ENCODE measurements at regions not wholly inside any gene's neighbourhood (a gene's known extent, or its start where the extent isn't known, plus 50 kb on each side); places are given as distances from the start of the nearest gene placed in this dataset.

DNA sequence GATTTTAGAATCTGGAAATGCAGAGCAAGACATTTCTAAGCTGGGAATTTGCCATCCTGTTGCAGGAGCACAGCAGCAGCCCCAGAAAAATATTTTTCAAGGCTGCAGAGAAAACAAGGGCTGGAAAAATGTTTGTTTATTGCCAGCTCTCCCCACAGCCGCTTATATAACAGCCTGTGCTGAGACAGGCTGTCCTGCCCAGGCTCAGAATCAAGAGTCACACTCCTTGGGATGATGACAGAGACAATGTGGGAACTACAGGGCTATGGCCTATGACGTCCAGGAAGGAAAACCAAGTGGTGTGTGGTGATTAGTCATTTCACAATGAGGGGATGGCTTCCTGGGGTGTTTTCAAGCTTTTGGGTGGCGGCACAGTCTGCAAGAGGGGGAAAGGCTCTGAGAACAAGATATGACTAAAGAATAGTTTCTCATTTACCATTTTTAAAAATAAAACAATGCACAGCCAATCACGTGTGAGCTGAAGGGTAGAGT is 136.3 kb upstream of the SERP2 start:
- H3K4me3 ChIP-seq (ENCODE audit: low read depth in 1 of 3, low read length in 3 of 3): no peak overlapping the region
- DNase-seq (peak in 1 of 2 donors; percentile 37), FAIRE-seq (no peak)
- no peaks in the 10 kb centered on the region for H3K36me3 ChIP-seq (ENCODE audit: control insufficient read depth in 3 of 3, insufficient read depth in 2 of 3, low read depth in 1 of 3, low read length in 3 of 3)
- WGBS, 3 donors: 34 to 78% (median 60%) methylated on average over 4 of the region's 4 CpGs
- H3K4me1 ChIP-seq (ENCODE audit: control insufficient read depth in 3 of 3, insufficient read depth in 2 of 3, low read depth in 1 of 3, low read length in 2 of 3): peaks cover 0 to 8% (median 2%) of the 10 kb centered on the region in 3 donors
- H3K27ac ChIP-seq (ENCODE audit: low read depth in 1 of 3, low read length in 2 of 3): peak overlapping the region in 2 of 3 donors; percentile 67 to 86
- H3K9me3 ChIP-seq (ENCODE audit: control insufficient read depth in 2 of 2, insufficient read depth in 1 of 2, low read depth in 1 of 2, low read length in 1 of 2): no peaks in the 10 kb centered on the region
- no peaks in the 10 kb centered on the region for H3K27me3 ChIP-seq (ENCODE audit: control insufficient read depth in 3 of 3, insufficient read depth in 3 of 3, low read length in 3 of 3)

DNA sequence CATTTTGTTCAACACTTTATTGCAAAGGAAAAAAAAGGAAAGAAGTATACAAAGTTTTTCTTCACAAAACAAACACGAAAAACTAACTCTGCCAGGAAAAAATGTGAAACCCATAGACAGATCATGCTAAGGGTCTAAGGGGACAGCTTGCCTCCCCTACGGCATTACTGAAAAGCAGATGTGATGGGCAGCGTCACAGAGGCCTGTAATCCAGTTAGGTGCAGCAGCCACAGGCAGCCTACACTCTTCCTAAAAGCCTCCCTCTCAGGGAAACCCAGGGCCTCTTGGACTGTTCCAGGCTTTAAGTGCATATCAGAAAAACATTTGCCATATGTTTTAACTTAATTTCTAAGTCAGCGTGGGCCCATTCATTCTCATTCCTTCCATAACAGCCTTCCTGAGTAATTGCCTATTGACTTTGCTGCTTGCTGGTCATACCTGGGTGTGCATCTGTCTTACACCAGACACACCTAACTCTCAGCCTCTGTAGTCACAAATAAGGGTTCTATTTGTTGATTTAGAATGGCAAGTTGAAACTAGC is 135.7 kb upstream of the SERP2 start:
- DNase-seq (peak in 1 of 2 donors; percentile 38), FAIRE-seq (no peak)
- Histone ChIP-seq H3K9me3 (ENCODE audit: control insufficient read depth in 2 of 2, insufficient read depth in 1 of 2, low read depth in 1 of 2, low read length in 1 of 2) (no peaks in the 10 kb centered on the region), H3K27me3 (ENCODE audit: control insufficient read depth in 3 of 3, insufficient read depth in 3 of 3, low read length in 3 of 3) (no peaks in the 10 kb centered on the region), H3K27ac (ENCODE audit: low read depth in 1 of 3, low read length in 2 of 3) (peak overlapping the region in 2 of 3 donors; percentile 67 to 86), H3K4me3 (ENCODE audit: low read depth in 1 of 3, low read length in 3 of 3) (no peak overlapping the region), H3K4me1 (ENCODE audit: control insufficient read depth in 3 of 3, insufficient read depth in 2 of 3, low read depth in 1 of 3, low read length in 2 of 3) (peaks cover 0 to 8% (median 2%) of the 10 kb centered on the region in 3 donors), H3K36me3 (ENCODE audit: control insufficient read depth in 3 of 3, insufficient read depth in 2 of 3, low read depth in 1 of 3, low read length in 3 of 3) (no peaks in the 10 kb centered on the region)
- WGBS, 3 donors: 70 to 88% (median 88%) methylated on average over 4 of the region's 4 CpGs

- Histone ChIP-seq H3K4me3 (ENCODE audit: low read depth in 1 of 3, low read length in 3 of 3) (no peak overlapping the region), H3K4me1 (ENCODE audit: control insufficient read depth in 3 of 3, insufficient read depth in 2 of 3, low read depth in 1 of 3, low read length in 2 of 3) (peaks cover 0 to 8% (median 2%) of the 10 kb centered on the region in 3 donors), H3K9me3 (ENCODE audit: control insufficient read depth in 2 of 2, insufficient read depth in 1 of 2, low read depth in 1 of 2, low read length in 1 of 2) (peaks cover 0 to 5% of the 10 kb centered on the region in 2 donors), H3K27me3 (ENCODE audit: control insufficient read depth in 3 of 3, insufficient read depth in 3 of 3, low read length in 3 of 3) (no peaks in the 10 kb centered on the region), H3K27ac (ENCODE audit: low read depth in 1 of 3, low read length in 2 of 3) (no peak overlapping the region), H3K36me3 (ENCODE audit: control insufficient read depth in 3 of 3, insufficient read depth in 2 of 3, low read depth in 1 of 3, low read length in 3 of 3) (no peaks in the 10 kb centered on the region)
- 43 to 81% (median 63%) methylated on average over 1 of the region's 1 CpG for WGBS, 3 donors
- DNase-seq: peak in 1 of 2 donors; percentile 54
- no peak for FAIRE-seq
Observed at GRCh38 chr13:44240611-44241145, 132.9 kb upstream of the SERP2 start.

- Histone ChIP-seq H3K4me1 (ENCODE audit: control insufficient read depth in 3 of 3, insufficient read depth in 2 of 3, low read depth in 1 of 3, low read length in 2 of 3) (peaks cover 0 to 5% (median 2%) of the 10 kb centered on the region in 3 donors), H3K9me3 (ENCODE audit: control insufficient read depth in 2 of 2, insufficient read depth in 1 of 2, low read depth in 1 of 2, low read length in 1 of 2) (peaks cover 0 to 5% of the 10 kb centered on the region in 2 donors), H3K36me3 (ENCODE audit: control insufficient read depth in 3 of 3, insufficient read depth in 2 of 3, low read depth in 1 of 3, low read length in 3 of 3) (no peaks in the 10 kb centered on the region), H3K4me3 (ENCODE audit: low read depth in 1 of 3, low read length in 3 of 3) (no peak overlapping the region), H3K27ac (ENCODE audit: low read depth in 1 of 3, low read length in 2 of 3) (no peak overlapping the region), H3K27me3 (ENCODE audit: control insufficient read depth in 3 of 3, insufficient read depth in 3 of 3, low read length in 3 of 3) (no peaks in the 10 kb centered on the region)
- FAIRE-seq: no peak
- 81 to 90% (median 88%) methylated on average over 6 of the region's 6 CpGs for WGBS, 3 donors
- no peak for DNase-seq
Observed at GRCh38 chr13:44241638-44242037, 132.0 kb upstream of the SERP2 start.

DNA sequence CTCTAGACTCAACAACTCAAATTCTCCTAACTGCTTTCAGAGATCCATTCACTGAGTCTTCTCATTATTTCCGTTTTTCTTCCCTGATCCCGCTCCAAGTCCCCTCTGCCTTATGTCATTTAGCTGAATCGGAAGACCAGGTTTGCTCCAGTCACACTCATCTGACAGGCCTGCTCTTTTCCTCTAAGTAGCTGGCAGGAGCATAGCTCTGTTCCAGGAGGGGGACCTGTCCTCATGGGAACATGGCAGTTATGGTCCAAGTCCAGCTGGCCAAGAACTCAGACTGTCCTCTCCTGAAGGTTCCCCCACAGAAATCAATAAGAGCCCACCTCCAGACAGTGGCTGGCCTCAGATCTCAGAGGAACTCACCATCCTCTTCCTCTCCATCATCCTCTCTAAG is 130.9 kb upstream of the SERP2 start:
- peaks cover 0 to 5% of the 10 kb centered on the region in 2 donors for H3K9me3 ChIP-seq (ENCODE audit: control insufficient read depth in 2 of 2, insufficient read depth in 1 of 2, low read depth in 1 of 2, low read length in 1 of 2)
- H3K36me3 ChIP-seq (ENCODE audit: control insufficient read depth in 3 of 3, insufficient read depth in 2 of 3, low read depth in 1 of 3, low read length in 3 of 3): no peaks in the 10 kb centered on the region
- no peak for FAIRE-seq
- WGBS, 3 donors: 90 to 100% (median 96%) methylated on average over 3 of the region's 3 CpGs
- DNase-seq: no peak
- peaks cover 0 to 4% (median 2%) of the 10 kb centered on the region in 3 donors for H3K4me1 ChIP-seq (ENCODE audit: control insufficient read depth in 3 of 3, insufficient read depth in 2 of 3, low read depth in 1 of 3, low read length in 2 of 3)
- H3K4me3 ChIP-seq (ENCODE audit: low read depth in 1 of 3, low read length in 3 of 3): no peak overlapping the region
- H3K27ac ChIP-seq (ENCODE audit: low read depth in 1 of 3, low read length in 2 of 3): peak overlapping the region in 1 of 3 donors; percentile 53
- no peaks in the 10 kb centered on the region for H3K27me3 ChIP-seq (ENCODE audit: control insufficient read depth in 3 of 3, insufficient read depth in 3 of 3, low read length in 3 of 3)

DNA sequence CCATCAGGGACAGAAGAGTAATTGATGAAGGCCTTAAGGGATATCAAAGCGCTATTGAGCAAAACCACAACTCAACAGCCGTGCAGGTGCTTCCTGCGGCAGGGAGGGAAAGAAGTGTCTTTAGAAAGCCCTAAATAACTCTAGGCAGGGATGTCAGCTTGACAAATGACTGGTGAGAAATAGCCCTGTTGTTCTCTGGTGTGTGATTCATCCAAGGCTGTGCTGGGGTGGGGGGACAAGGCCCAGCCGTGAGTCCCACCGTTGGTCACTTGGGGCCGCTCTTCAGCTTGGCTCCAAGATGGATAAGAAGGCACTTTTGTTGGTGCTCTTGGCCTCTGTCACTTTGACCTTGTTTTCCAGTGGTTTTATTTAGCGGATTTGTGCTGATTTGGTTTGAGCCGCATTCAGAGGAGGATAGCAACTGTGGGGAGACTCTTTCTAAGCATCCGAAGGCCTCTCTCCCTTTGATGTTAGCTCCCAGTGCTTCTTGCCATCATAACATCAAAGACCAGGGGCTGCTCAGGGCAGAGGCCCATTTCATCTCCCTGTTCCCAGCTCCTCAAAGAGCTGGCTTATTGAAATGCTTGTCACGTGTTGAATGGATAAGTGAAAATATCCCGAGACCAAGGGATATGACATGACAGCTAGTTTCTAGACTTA is 130.3 kb upstream of the SERP2 start:
- Histone ChIP-seq H3K27ac (ENCODE audit: low read depth in 1 of 3, low read length in 2 of 3) (peak overlapping the region in 1 of 3 donors; percentile 53), H3K36me3 (ENCODE audit: control insufficient read depth in 3 of 3, insufficient read depth in 2 of 3, low read depth in 1 of 3, low read length in 3 of 3) (no peaks in the 10 kb centered on the region), H3K27me3 (ENCODE audit: control insufficient read depth in 3 of 3, insufficient read depth in 3 of 3, low read length in 3 of 3) (no peaks in the 10 kb centered on the region), H3K4me3 (ENCODE audit: low read depth in 1 of 3, low read length in 3 of 3) (no peak overlapping the region), H3K9me3 (ENCODE audit: control insufficient read depth in 2 of 2, insufficient read depth in 1 of 2, low read depth in 1 of 2, low read length in 1 of 2) (peaks cover 0 to 5% of the 10 kb centered on the region in 2 donors), H3K4me1 (ENCODE audit: control insufficient read depth in 3 of 3, insufficient read depth in 2 of 3, low read depth in 1 of 3, low read length in 2 of 3) (peaks cover 0 to 4% (median 0%) of the 10 kb centered on the region in 3 donors)
- WGBS, 3 donors: 59 to 82% (median 61%) methylated on average over 11 of the region's 11 CpGs
- FAIRE-seq: no peak
- peak in 1 of 2 donors; percentile 21 for DNase-seq

DNA sequence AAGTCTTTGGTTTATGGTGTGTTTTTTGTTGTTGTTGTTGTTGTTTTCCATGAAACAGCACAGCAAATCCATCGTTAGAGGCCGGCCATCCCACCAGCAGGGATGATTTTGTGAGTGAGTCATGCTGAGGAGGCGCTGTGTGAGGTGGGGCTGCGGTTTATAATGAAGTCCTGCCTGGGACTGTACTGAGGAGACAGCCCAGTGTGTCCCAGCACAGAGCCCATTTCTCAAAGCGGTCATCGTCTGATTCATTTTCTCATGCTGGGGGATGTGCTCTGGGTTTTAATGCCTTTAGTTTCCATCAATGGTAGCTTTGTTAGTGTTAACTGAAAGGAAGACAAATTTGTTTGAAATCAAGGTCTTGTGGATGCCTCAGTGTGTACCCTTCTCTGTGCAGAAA is 129.3 kb upstream of the SERP2 start:
- no peak overlapping the region for H3K27ac ChIP-seq (ENCODE audit: low read depth in 1 of 3, low read length in 2 of 3)
- FAIRE-seq (no peak), DNase-seq (no peak)
- WGBS, 3 donors: 75 to 85% (median 83%) methylated on average over 6 of the region's 6 CpGs
- H3K27me3 ChIP-seq (ENCODE audit: control insufficient read depth in 3 of 3, insufficient read depth in 3 of 3, low read length in 3 of 3): no peaks in the 10 kb centered on the region
- no peak overlapping the region for H3K4me3 ChIP-seq (ENCODE audit: low read depth in 1 of 3, low read length in 3 of 3)
- H3K9me3 ChIP-seq (ENCODE audit: control insufficient read depth in 2 of 2, insufficient read depth in 1 of 2, low read depth in 1 of 2, low read length in 1 of 2): peaks cover 0 to 5% of the 10 kb centered on the region in 2 donors
- peaks cover 0 to 4% (median 0%) of the 10 kb centered on the region in 3 donors for H3K4me1 ChIP-seq (ENCODE audit: control insufficient read depth in 3 of 3, insufficient read depth in 2 of 3, low read depth in 1 of 3, low read length in 2 of 3)
- no peaks in the 10 kb centered on the region for H3K36me3 ChIP-seq (ENCODE audit: control insufficient read depth in 3 of 3, insufficient read depth in 2 of 3, low read depth in 1 of 3, low read length in 3 of 3)

DNA sequence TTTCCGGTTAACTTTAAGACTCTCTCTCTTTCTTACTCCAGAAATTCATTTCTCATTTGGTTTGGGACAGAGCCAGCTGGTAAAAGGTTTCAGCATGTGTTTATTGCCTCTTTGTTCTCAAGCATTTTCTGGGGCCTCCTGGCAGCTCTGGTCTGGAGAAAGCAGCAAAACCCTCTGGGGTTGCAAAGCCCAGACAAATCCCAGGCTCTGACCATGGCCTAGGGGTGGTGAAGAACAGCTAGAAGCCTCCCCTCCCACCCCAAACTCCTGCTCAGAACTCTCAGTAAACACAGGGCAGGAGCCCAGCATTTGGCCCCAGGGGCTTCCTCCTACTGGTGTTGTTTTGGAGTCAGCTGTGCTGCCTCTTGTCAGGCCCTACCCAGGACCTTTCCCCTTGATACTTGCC is 124.2 kb upstream of the SERP2 start:
- DNase-seq: no peak
- Histone ChIP-seq H3K4me1 (ENCODE audit: control insufficient read depth in 3 of 3, insufficient read depth in 2 of 3, low read depth in 1 of 3, low read length in 2 of 3) (peaks cover 0 to 6% (median 4%) of the 10 kb centered on the region in 3 donors), H3K4me3 (ENCODE audit: low read depth in 1 of 3, low read length in 3 of 3) (no peak overlapping the region), H3K36me3 (ENCODE audit: control insufficient read depth in 3 of 3, insufficient read depth in 2 of 3, low read depth in 1 of 3, low read length in 3 of 3) (no peaks in the 10 kb centered on the region), H3K27me3 (ENCODE audit: control insufficient read depth in 3 of 3, insufficient read depth in 3 of 3, low read length in 3 of 3) (no peaks in the 10 kb centered on the region), H3K27ac (ENCODE audit: low read depth in 1 of 3, low read length in 2 of 3) (peak overlapping the region in 2 of 3 donors; percentile 7 to 22), H3K9me3 (ENCODE audit: control insufficient read depth in 2 of 2, insufficient read depth in 1 of 2, low read depth in 1 of 2, low read length in 1 of 2) (no peaks in the 10 kb centered on the region)
- FAIRE-seq: no peak
- WGBS, 3 donors: 17 to 30% (median 30%) methylated on average over 1 of the region's 1 CpG
